ENCODE measurements at regions not wholly inside any gene's neighbourhood (a gene's known extent, or its start where the extent isn't known, plus 50 kb on each side); places are given as distances from the start of the nearest gene placed in this dataset.

- Histone ChIP-seq H3K4me3 (no peak overlapping the region), H3K27ac (no peak overlapping the region)
- no peak for TF ChIP-seq CTCF (IDR thresholded peaks at IDR 0.05)
- no peak for DNase-seq (ENCODE audit: low spot score)
Measured at GRCh38 chr3:176376531-176376930, 820.8 kb downstream of the TBL1XR1 start.

GRCh38 chr3:176375519-176375918, 821.8 kb downstream of the TBL1XR1 start:
- Histone ChIP-seq H3K27ac (no peak overlapping the region), H3K4me3 (no peak overlapping the region)
- DNase-seq (ENCODE audit: low spot score) = no peak
- TF ChIP-seq CTCF (IDR thresholded peaks at IDR 0.05) = no peak

GRCh38 chr3:176362191-176362731, 835.0 kb downstream of the TBL1XR1 start:
- DNase-seq (ENCODE audit: low spot score) = no peak
- Histone ChIP-seq H3K4me3 (no peak overlapping the region), H3K27ac (no peak overlapping the region)
- TF ChIP-seq CTCF (IDR thresholded peaks at IDR 0.05) = no peak

- no peak for TF ChIP-seq CTCF (IDR thresholded peaks at IDR 0.05)
- DNase-seq (ENCODE audit: low spot score) = no peak
- H3K27ac ChIP-seq = no peak overlapping the region
- H3K4me3 ChIP-seq = no peak overlapping the region
Measured at GRCh38 chr3:176359211-176359610, 838.1 kb downstream of the TBL1XR1 start.

GRCh38 chr3:176357891-176358290, 839.4 kb downstream of the TBL1XR1 start:
- no peak for DNase-seq (ENCODE audit: low spot score)
- no peak overlapping the region for H3K4me3 ChIP-seq
- TF ChIP-seq CTCF (IDR thresholded peaks at IDR 0.05) = no peak
- H3K27ac ChIP-seq = no peak overlapping the region

- no peak for DNase-seq (ENCODE audit: low spot score)
- no peak for TF ChIP-seq CTCF (IDR thresholded peaks at IDR 0.05)
- H3K27ac ChIP-seq = no peak overlapping the region
- no peak overlapping the region for H3K4me3 ChIP-seq
Measured at GRCh38 chr3:176354843-176355242, 842.4 kb downstream of the TBL1XR1 start.

- TF ChIP-seq CTCF (IDR thresholded peaks at IDR 0.05) = no peak
- no peak overlapping the region for H3K27ac ChIP-seq
- no peak for DNase-seq (ENCODE audit: low spot score)
- no peak overlapping the region for H3K4me3 ChIP-seq
Measured at GRCh38 chr3:176352716-176353334, 844.5 kb downstream of the TBL1XR1 start.
